Hematopoietic multipotent progenitor cell (in vitro differentiated cells): ENCODE measurements at regions not wholly inside any gene's neighbourhood (a gene's known extent, or its start where the extent isn't known, plus 50 kb on each side); places are given as distances from the start of the nearest gene placed in this dataset.

ENCODE experiments used
- DNase-seq, 3 donors: peaks; one replicate each; pipeline ENCODE4 v3.0.0-alpha.2; 2011 to 2015; ENCODE audit warnings: low read depth in 2 of 3, low spot score in 2 of 3

GRCh38 chr5:15220642-15221173, 279.3 kb upstream of the FBXL7 start:
- no peak for DNase-seq

GRCh38 chr5:15215056-15215455, 284.9 kb upstream of the FBXL7 start:
- no peak for DNase-seq

GRCh38 chr5:15214010-15214409, 286.0 kb upstream of the FBXL7 start:
- no peak for DNase-seq

- no peak for DNase-seq
These were observed 290.8 kb upstream of the FBXL7 start for GRCh38 chr5:15209053-15209762.

- DNase-seq = no peak
These were observed 293.8 kb upstream of the FBXL7 start for GRCh38 chr5:15206133-15206532.

GRCh38 chr5:15203376-15203775, 296.6 kb upstream of the FBXL7 start:
- DNase-seq = no peak

- no peak for DNase-seq
These were observed 309.0 kb upstream of the FBXL7 start for GRCh38 chr5:15191012-15191411.

- DNase-seq = no peak
These were observed 311.9 kb upstream of the ANKH start for GRCh38 chr5:15183520-15183919.

GRCh38 chr5:15170173-15170572, 298.6 kb upstream of the ANKH start:
- DNase-seq = no peak

GRCh38 chr5:15168358-15168757, 296.8 kb upstream of the ANKH start:
- no peak for DNase-seq

GRCh38 chr5:15160091-15160490, 288.5 kb upstream of the ANKH start:
- no peak for DNase-seq

GRCh38 chr5:15159606-15160005, 288.0 kb upstream of the ANKH start:
- no peak for DNase-seq

- DNase-seq = no peak
These were observed 270.9 kb upstream of the ANKH start for GRCh38 chr5:15142458-15142857.

- DNase-seq = no peak
These were observed 265.8 kb upstream of the ANKH start for GRCh38 chr5:15137414-15137813.

GRCh38 chr5:15135661-15136060, 264.1 kb upstream of the ANKH start:
- DNase-seq = no peak

GRCh38 chr5:15133456-15133965, 261.9 kb upstream of the ANKH start:
- no peak for DNase-seq

- no peak for DNase-seq
These were observed 261.3 kb upstream of the ANKH start for GRCh38 chr5:15132816-15133405.

- no peak for DNase-seq
These were observed 260.3 kb upstream of the ANKH start for GRCh38 chr5:15131909-15132308.

GRCh38 chr5:15124871-15125568, 253.4 kb upstream of the ANKH start:
- no peak for DNase-seq

- no peak for DNase-seq
These were observed 252.9 kb upstream of the ANKH start for GRCh38 chr5:15124461-15124860.

- no peak for DNase-seq
These were observed 246.1 kb upstream of the ANKH start for GRCh38 chr5:15117688-15118087.

- DNase-seq = no peak
These were observed 245.4 kb upstream of the ANKH start for GRCh38 chr5:15116996-15117395.
